Mesothelial cell of epicardium (in vitro differentiated cells): ENCODE measurements at regions not wholly inside any gene's neighbourhood (a gene's known extent, or its start where the extent isn't known, plus 50 kb on each side); places are given as distances from the start of the nearest gene placed in this dataset.

Experiments used
- DNase-seq, 2 experiments: peaks; one replicate each; pipeline ENCODE4 v3.0.0; 2021; ENCODE audit warnings: low spot score in 2 of 2; ENCODE audit not compliant: unreplicated experiment in 2 of 2
- H3K27ac Mint-ChIP-seq: 2 replicates; pipeline ENCODE4 v1.8.0; 2021; ENCODE audit warnings: mixed read lengths
- H3K27me3 Mint-ChIP-seq: 2 replicates; pipeline ENCODE4 v1.8.0; 2021; ENCODE audit warnings: low read depth, mixed read lengths
- H3K36me3 Mint-ChIP-seq: 2 replicates; pipeline ENCODE4 v1.8.0; 2021; ENCODE audit warnings: mixed read lengths
- H3K4me1 Mint-ChIP-seq: 2 replicates; pipeline ENCODE4 v1.8.0; 2021; ENCODE audit warnings: mixed read lengths
- H3K4me3 Mint-ChIP-seq: 2 replicates; pipeline ENCODE4 v1.8.0; 2021; ENCODE audit warnings: mild to moderate bottlenecking, moderate library complexity, mixed read lengths
- H3K9me3 Mint-ChIP-seq: 2 replicates; pipeline ENCODE4 v1.8.0; 2021; ENCODE audit warnings: mixed read lengths
- TF ChIP-seq, protein P1 (sequence below): fragments of 200-600 bp; sonication (generic); IDR thresholded peaks from one replicate; pipeline ENCODE4 v1.5.0; 2021; ENCODE audit warnings: antibody characterized with exemption; ENCODE audit not compliant: unreplicated experiment

- TF ChIP-seq, protein P1, sequence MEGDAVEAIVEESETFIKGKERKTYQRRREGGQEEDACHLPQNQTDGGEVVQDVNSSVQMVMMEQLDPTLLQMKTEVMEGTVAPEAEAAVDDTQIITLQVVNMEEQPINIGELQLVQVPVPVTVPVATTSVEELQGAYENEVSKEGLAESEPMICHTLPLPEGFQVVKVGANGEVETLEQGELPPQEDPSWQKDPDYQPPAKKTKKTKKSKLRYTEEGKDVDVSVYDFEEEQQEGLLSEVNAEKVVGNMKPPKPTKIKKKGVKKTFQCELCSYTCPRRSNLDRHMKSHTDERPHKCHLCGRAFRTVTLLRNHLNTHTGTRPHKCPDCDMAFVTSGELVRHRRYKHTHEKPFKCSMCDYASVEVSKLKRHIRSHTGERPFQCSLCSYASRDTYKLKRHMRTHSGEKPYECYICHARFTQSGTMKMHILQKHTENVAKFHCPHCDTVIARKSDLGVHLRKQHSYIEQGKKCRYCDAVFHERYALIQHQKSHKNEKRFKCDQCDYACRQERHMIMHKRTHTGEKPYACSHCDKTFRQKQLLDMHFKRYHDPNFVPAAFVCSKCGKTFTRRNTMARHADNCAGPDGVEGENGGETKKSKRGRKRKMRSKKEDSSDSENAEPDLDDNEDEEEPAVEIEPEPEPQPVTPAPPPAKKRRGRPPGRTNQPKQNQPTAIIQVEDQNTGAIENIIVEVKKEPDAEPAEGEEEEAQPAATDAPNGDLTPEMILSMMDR, result no peak
- H3K36me3 Mint-ChIP-seq, result no peaks in the 10 kb centered on the region
- peaks cover 30% of the 10 kb centered on the region for H3K4me1 Mint-ChIP-seq
- no peaks in the 10 kb centered on the region for H3K27me3 Mint-ChIP-seq
- H3K27ac Mint-ChIP-seq, result no peak overlapping the region
- H3K9me3 Mint-ChIP-seq, result no peaks in the 10 kb centered on the region
- no peak for DNase-seq
- no peak overlapping the region for H3K4me3 Mint-ChIP-seq
Measured at GRCh38 chr1:209484429-209484828, 99.1 kb upstream of the CAMK1G start.

GRCh38 chr1:209485167-209485566 is 98.3 kb upstream of the CAMK1G start:
- H3K4me3 Mint-ChIP-seq, result no peak overlapping the region
- peak overlapping the region; percentile 37 for H3K27ac Mint-ChIP-seq
- peak in 1 of 2 experiments; percentile 54 for DNase-seq
- peaks cover 2% of the 10 kb centered on the region for H3K27me3 Mint-ChIP-seq
- no peaks in the 10 kb centered on the region for H3K36me3 Mint-ChIP-seq
- no peaks in the 10 kb centered on the region for H3K9me3 Mint-ChIP-seq
- TF ChIP-seq, protein P1, result no peak
- H3K4me1 Mint-ChIP-seq, result peaks cover 29% of the 10 kb centered on the region

- TF ChIP-seq, protein P1, result no peak
- DNase-seq, result no peak
- Mint-ChIP-seq H3K27me3 (peaks cover 5% of the 10 kb centered on the region), H3K27ac (peak overlapping the region; percentile 31), H3K9me3 (no peaks in the 10 kb centered on the region), H3K4me1 (peaks cover 28% of the 10 kb centered on the region), H3K4me3 (no peak overlapping the region), H3K36me3 (no peaks in the 10 kb centered on the region)
Measured at GRCh38 chr1:209485751-209486150, 97.8 kb upstream of the CAMK1G start.

DNA sequence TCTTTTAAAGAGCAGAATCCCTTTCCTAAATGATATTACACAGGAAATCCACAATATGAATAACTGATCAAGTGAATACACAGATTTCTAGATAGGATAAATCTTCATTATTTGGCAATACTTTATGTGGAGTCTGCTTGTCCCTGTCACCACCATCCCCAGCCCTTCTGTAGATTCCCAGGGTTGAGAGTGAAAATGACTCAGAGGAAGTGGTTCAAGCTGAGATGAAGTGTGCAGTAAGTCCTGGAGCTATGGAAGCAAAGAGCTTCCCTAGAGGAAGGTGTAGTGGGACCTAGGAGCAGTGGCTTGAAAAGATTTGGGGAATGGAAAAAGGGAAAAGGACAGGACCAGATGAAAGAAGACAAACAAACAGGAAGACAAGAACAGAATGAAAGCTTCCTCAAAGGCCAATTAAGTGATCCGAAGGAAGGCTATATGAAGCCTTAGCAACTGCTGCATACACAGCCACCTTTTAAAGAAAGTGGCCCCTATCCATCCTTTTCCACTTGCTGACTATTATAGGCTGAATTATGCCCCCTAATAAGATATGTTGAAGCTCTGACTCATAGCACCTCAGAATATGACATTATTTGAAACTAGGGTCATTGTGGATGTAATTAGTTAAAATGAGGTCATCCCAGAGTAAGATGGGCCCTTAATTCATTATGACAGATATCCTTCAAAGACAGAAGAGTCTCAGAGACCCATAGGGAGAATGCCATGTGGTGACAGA is 96.5 kb upstream of the CAMK1G start:
- Mint-ChIP-seq H3K4me1 (peaks cover 20% of the 10 kb centered on the region), H3K4me3 (no peak overlapping the region), H3K27ac (no peak overlapping the region), H3K9me3 (no peaks in the 10 kb centered on the region), H3K27me3 (peaks cover 9% of the 10 kb centered on the region), H3K36me3 (no peaks in the 10 kb centered on the region)
- DNase-seq, result no peak
- TF ChIP-seq, protein P1, result no peak

DNA sequence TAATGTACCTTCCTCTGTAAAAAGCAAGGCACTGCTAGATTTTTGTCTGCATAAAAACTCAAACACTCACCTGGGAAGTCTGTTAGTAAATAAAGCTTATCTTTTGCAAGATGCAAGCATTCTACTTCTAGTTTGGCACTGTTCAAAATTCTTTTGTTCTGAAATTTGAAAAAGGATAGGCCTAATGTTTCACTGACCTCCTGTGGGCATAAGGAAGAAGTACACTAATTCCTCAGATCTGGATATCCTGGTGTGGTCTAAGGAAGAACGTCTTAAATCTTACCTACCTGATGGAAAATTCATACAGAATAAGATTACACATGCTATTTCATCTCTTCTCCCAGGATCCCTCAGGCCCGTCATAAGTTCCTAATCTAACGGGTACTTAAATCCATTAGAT is 93.5 kb upstream of the CAMK1G start:
- Mint-ChIP-seq H3K4me3 (no peak overlapping the region), H3K27me3 (peaks cover 9% of the 10 kb centered on the region), H3K36me3 (no peaks in the 10 kb centered on the region), H3K4me1 (peaks cover 25% of the 10 kb centered on the region), H3K27ac (no peak overlapping the region), H3K9me3 (peaks cover 7% of the 10 kb centered on the region)
- TF ChIP-seq, protein P1, result peak; percentile 41
- no peak for DNase-seq
